ENCODE measurements at regions not wholly inside any gene's neighbourhood (a gene's known extent, or its start where the extent isn't known, plus 50 kb on each side); places are given as distances from the start of the nearest gene placed in this dataset.

DNA sequence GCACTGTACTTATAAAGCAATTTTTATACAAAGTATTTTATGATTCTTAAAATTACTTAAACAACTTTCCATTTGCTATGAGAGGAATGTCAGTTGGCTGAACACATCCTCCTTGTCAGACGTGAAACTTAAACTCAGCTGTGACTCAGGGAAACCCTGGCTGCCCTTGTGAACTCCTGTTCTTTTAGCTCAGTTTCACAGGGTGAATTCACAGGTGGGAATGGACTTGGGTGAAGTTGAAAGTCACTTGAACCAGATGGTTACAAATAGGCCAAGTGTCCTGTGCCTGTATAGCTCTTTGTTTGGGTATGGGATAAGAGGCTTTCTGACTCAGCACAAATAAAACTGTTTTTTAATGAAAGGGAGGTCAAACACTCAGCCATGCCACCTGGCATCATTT lies 67.4 kb upstream of the FAM47B start:
- TF ChIP-seq, protein P1, sequence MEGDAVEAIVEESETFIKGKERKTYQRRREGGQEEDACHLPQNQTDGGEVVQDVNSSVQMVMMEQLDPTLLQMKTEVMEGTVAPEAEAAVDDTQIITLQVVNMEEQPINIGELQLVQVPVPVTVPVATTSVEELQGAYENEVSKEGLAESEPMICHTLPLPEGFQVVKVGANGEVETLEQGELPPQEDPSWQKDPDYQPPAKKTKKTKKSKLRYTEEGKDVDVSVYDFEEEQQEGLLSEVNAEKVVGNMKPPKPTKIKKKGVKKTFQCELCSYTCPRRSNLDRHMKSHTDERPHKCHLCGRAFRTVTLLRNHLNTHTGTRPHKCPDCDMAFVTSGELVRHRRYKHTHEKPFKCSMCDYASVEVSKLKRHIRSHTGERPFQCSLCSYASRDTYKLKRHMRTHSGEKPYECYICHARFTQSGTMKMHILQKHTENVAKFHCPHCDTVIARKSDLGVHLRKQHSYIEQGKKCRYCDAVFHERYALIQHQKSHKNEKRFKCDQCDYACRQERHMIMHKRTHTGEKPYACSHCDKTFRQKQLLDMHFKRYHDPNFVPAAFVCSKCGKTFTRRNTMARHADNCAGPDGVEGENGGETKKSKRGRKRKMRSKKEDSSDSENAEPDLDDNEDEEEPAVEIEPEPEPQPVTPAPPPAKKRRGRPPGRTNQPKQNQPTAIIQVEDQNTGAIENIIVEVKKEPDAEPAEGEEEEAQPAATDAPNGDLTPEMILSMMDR (tag by site-specific recombination; IDR thresholded peaks at IDR 0.05), result no peak
- TF ChIP-seq SP7 (tag by site-specific recombination; IDR thresholded peaks at IDR 0.05) (no peak), ZNF768 (tag by site-specific recombination; IDR thresholded peaks at IDR 0.05) (no peak)
